Mucosa of descending colon (tissue), 3 donors: ENCODE measurements at regions not wholly inside any gene's neighbourhood (a gene's known extent, or its start where the extent isn't known, plus 50 kb on each side); places are given as distances from the start of the nearest gene placed in this dataset.

Experiments
- ATAC-seq: fragments of 200-7000 bp; cut with Tn5 transposase; one replicate; pipeline ENCODE4 v1.9.1; 2020; ENCODE audit warnings: mild to moderate bottlenecking, moderate library complexity
- DNase-seq, 3 donors: peaks; one replicate each; pipeline ENCODE4 v3.0.0-alpha.2; 2020
- H3K36me3 ChIP-seq: fragments of 200-600 bp; one replicate; pipeline ENCODE4 v1.8.0; 2021; ENCODE audit warnings: low read depth, mild to moderate bottlenecking
- H3K4me1 ChIP-seq: fragments of 200-600 bp; one replicate; pipeline ENCODE4 v1.8.0; 2021; ENCODE audit warnings: low read depth, mild to moderate bottlenecking
- H3K4me3 ChIP-seq: fragments of 200-600 bp; one replicate; pipeline ENCODE4 v1.8.0; 2021; ENCODE audit warnings: mild to moderate bottlenecking
- H3K9me3 ChIP-seq: fragments of 200-600 bp; one replicate; pipeline ENCODE4 v1.8.0; 2021; ENCODE audit warnings: mild to moderate bottlenecking
- CTCF ChIP-seq: fragments of 200-600 bp; IDR thresholded peaks from one replicate; pipeline ENCODE4 v1.8.0; 2022; ENCODE audit warnings: antibody characterized with exemption, mild to moderate bottlenecking
- intact Hi-C, 2 donors: fragments of 100-400 bp; cut with DNase I in 1 of 2; cut with micrococcal nuclease in 1 of 2; formaldehyde crosslinking; loops; one replicate each; pipeline versions ENCODE4 v1.11.0 to v1.11.1; 2022; cut with DNase I, micrococcal nuclease
- donor health status: DM: no; HTN: no; CAD: no; lungs with moderate emphysema.
- donor health status: DM: no; HTN: no; CAD: no.
- donor health status: DM: no; HTN: yes; CAD: no.

- H3K9me3 ChIP-seq: no peaks in the 10 kb centered on the region
- no peak overlapping the region for H3K4me3 ChIP-seq
- intact Hi-C loops: no loop called here
- H3K4me1 ChIP-seq: no peaks in the 10 kb centered on the region
- no peak for ATAC-seq
- TF ChIP-seq CTCF: no peak
- H3K36me3 ChIP-seq: no peaks in the 10 kb centered on the region
- DNase-seq: no peak
Measured at GRCh38 chr2:156064540-156064939, 268.0 kb downstream of the NR4A2 start.

- ATAC-seq: no peak
- Histone ChIP-seq H3K36me3 (no peaks in the 10 kb centered on the region), H3K9me3 (no peaks in the 10 kb centered on the region), H3K4me1 (no peaks in the 10 kb centered on the region), H3K4me3 (no peak overlapping the region)
- intact Hi-C loops: no loop called here
- no peak for DNase-seq
- TF ChIP-seq CTCF: no peak
Measured at GRCh38 chr2:156057647-156058046, 274.9 kb downstream of the NR4A2 start.

GRCh38 chr2:156054983-156055382 lies 277.5 kb downstream of the NR4A2 start:
- no peak for ATAC-seq
- TF ChIP-seq CTCF: no peak
- H3K9me3 ChIP-seq: no peaks in the 10 kb centered on the region

GRCh38 chr2:156046900-156047299 lies 285.6 kb downstream of the NR4A2 start:
- intact Hi-C loops: no loop called here
- H3K4me1 ChIP-seq: no peaks in the 10 kb centered on the region
- H3K4me3 ChIP-seq: no peak overlapping the region
- DNase-seq (no peak), ATAC-seq (no peak)
- TF ChIP-seq CTCF: no peak
- H3K9me3 ChIP-seq: no peaks in the 10 kb centered on the region
- H3K36me3 ChIP-seq: no peaks in the 10 kb centered on the region

More at GRCh38 chr2:156054983-156055382, 277.5 kb downstream of the NR4A2 start:
- DNase-seq: no peak
- intact Hi-C loops: no loop called here
- Histone ChIP-seq H3K4me3 (no peak overlapping the region), H3K4me1 (no peaks in the 10 kb centered on the region), H3K36me3 (no peaks in the 10 kb centered on the region)

GRCh38 chr2:156042895-156043294 lies 289.6 kb downstream of the NR4A2 start:
- no peaks in the 10 kb centered on the region for H3K4me1 ChIP-seq
- no peaks in the 10 kb centered on the region for H3K9me3 ChIP-seq
- H3K4me3 ChIP-seq: no peak overlapping the region
- H3K36me3 ChIP-seq: no peaks in the 10 kb centered on the region
- intact Hi-C loops: no loop called here
- TF ChIP-seq CTCF: no peak
- no peak for ATAC-seq
- no peak for DNase-seq

GRCh38 chr2:156038021-156038420 lies 294.5 kb downstream of the NR4A2 start:
- ATAC-seq (no peak), DNase-seq (no peak)
- no peaks in the 10 kb centered on the region for H3K36me3 ChIP-seq
- intact Hi-C loops: no loop called here
- TF ChIP-seq CTCF: no peak
- no peaks in the 10 kb centered on the region for H3K9me3 ChIP-seq
- H3K4me1 ChIP-seq: no peaks in the 10 kb centered on the region
- H3K4me3 ChIP-seq: no peak overlapping the region
